ENCODE measurements at regions not wholly inside any gene's neighbourhood (a gene's known extent, or its start where the extent isn't known, plus 50 kb on each side); places are given as distances from the start of the nearest gene placed in this dataset.

DNA sequence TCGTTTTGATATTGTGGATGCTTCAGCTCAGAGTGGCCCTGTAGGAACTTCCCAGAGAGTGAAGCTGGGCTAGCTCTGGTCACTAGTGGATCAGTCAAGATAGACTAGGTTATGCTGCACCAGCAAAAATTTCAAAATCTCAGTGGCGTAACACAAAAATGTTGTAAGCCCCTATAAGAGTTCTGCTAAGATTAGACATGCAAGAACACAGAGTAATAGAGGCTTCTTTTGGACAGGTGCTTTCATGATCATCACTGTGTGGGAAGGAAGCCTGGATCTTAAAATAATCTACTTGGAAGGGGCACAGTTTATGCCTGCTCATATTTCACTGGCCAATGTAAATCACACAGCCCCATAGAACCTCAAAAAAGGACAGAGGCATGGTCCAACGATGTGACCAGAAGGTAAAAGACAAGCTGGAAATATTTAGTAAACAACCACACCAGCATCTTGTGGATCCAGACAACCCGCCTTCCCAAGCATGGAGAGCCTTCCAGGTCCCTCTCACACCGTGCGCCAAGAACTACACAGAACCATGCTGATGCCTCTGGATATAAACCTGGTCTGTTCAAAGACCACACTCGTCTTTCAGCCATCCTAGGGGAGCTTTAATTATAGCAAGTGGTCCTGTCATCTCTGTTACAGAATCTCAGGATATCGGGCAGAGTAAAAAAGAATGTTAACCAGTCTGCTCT is 554.3 kb downstream of the EPHB1 start:
- no peaks in the 10 kb centered on the region for H3K9me3 ChIP-seq (ENCODE audit: insufficient read depth, low read length, severe bottlenecking)
- no peaks in the 10 kb centered on the region for H3K79me2 ChIP-seq (ENCODE audit: insufficient read depth, low read length)
- H3K27ac ChIP-seq (ENCODE audit: low read length) = no peak overlapping the region
- TF ChIP-seq, protein P1, sequence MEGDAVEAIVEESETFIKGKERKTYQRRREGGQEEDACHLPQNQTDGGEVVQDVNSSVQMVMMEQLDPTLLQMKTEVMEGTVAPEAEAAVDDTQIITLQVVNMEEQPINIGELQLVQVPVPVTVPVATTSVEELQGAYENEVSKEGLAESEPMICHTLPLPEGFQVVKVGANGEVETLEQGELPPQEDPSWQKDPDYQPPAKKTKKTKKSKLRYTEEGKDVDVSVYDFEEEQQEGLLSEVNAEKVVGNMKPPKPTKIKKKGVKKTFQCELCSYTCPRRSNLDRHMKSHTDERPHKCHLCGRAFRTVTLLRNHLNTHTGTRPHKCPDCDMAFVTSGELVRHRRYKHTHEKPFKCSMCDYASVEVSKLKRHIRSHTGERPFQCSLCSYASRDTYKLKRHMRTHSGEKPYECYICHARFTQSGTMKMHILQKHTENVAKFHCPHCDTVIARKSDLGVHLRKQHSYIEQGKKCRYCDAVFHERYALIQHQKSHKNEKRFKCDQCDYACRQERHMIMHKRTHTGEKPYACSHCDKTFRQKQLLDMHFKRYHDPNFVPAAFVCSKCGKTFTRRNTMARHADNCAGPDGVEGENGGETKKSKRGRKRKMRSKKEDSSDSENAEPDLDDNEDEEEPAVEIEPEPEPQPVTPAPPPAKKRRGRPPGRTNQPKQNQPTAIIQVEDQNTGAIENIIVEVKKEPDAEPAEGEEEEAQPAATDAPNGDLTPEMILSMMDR (IDR thresholded peaks at IDR 0.05; ENCODE audit: borderline replicate concordance, extremely low read depth, low read length, poor library complexity, severe bottlenecking) = no peak
- TF ChIP-seq EZH2 (IDR thresholded peaks at IDR 0.05; ENCODE audit: borderline replicate concordance, low read depth, low read length, severe bottlenecking) = no peak
- ATAC-seq (ENCODE audit: insufficient read depth, low read depth) = no peak
- DNase-seq = no peak
- H2AFZ ChIP-seq (ENCODE audit: low read depth, low read length) = no peak overlapping the region
- no peak overlapping the region for H3K4me3 ChIP-seq (ENCODE audit: low read depth in 1 of 2, low read length in 2 of 2)
- no peak overlapping the region for H3K4me2 ChIP-seq (ENCODE audit: insufficient read depth, low read length)
- no peak overlapping the region for H3K9ac ChIP-seq (ENCODE audit: low read depth, low read length)
- H4K20me1 ChIP-seq (ENCODE audit: insufficient read depth, low read length) = no peaks in the 10 kb centered on the region
- H3K27me3 ChIP-seq (ENCODE audit: insufficient read depth, low read length, poor library complexity) = no peaks in the 10 kb centered on the region
- H3K4me1 ChIP-seq (ENCODE audit: insufficient read depth, low read length) = no peaks in the 10 kb centered on the region
- no peaks in the 10 kb centered on the region for H3K36me3 ChIP-seq (ENCODE audit: insufficient read depth, low read length)

DNA sequence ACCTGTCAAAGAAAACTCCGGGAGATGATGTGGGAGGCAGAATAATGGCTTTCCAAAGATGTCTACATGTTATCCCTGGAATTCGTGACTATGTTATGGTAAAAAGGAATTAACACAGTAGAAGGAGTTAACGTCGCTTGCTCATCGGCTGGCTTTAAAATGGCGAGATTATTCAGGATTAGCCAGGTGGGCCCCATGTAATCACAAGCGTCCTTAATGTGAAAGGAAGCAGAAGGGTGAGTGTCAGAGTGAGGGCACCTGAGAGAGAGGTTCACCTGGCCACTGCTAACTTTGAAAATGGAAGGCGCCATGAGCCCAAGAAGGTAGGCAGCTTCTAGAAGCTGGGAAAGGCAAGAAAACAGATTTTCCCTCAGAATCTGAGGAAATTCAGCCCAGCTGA is 557.2 kb downstream of the EPHB1 start:
- H3K79me2 ChIP-seq (ENCODE audit: insufficient read depth, low read length) = no peaks in the 10 kb centered on the region
- H3K4me3 ChIP-seq (ENCODE audit: low read depth in 1 of 2, low read length in 2 of 2) = no peak overlapping the region
- no peaks in the 10 kb centered on the region for H4K20me1 ChIP-seq (ENCODE audit: insufficient read depth, low read length)
- no peak for TF ChIP-seq EZH2 (IDR thresholded peaks at IDR 0.05; ENCODE audit: borderline replicate concordance, low read depth, low read length, severe bottlenecking)
- TF ChIP-seq, protein P1 (IDR thresholded peaks at IDR 0.05; ENCODE audit: borderline replicate concordance, extremely low read depth, low read length, poor library complexity, severe bottlenecking) = no peak
- no peaks in the 10 kb centered on the region for H3K27me3 ChIP-seq (ENCODE audit: insufficient read depth, low read length, poor library complexity)
- H3K27ac ChIP-seq (ENCODE audit: low read length) = no peak overlapping the region
- DNase-seq (no peak), ATAC-seq (ENCODE audit: insufficient read depth, low read depth) (no peak)
- H3K36me3 ChIP-seq (ENCODE audit: insufficient read depth, low read length) = no peaks in the 10 kb centered on the region
- no peaks in the 10 kb centered on the region for H3K4me1 ChIP-seq (ENCODE audit: insufficient read depth, low read length)
- H3K4me2 ChIP-seq (ENCODE audit: insufficient read depth, low read length) = no peak overlapping the region
- H3K9me3 ChIP-seq (ENCODE audit: insufficient read depth, low read length, severe bottlenecking) = no peaks in the 10 kb centered on the region
- no peak overlapping the region for H3K9ac ChIP-seq (ENCODE audit: low read depth, low read length)
- no peak overlapping the region for H2AFZ ChIP-seq (ENCODE audit: low read depth, low read length)

DNA sequence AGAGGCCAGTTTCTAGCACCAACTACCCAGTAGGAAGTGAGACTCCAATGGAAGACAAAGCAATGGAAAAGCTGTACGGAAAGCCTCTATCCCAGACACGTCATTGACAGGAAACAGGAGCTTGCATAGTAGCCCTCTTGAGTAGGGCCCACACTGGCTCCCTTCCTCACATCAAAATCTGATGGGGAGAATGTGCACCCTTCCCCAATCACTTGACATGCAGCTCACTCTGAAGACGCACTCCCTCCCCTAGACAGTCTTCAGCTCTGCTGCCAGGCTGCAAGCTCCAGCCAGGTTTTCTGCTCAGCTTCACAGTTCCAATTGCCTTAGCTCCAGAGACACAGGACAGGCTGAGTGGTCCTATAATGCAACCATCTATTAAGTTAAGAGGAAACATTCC is 567.8 kb downstream of the EPHB1 start:
- H3K9ac ChIP-seq (ENCODE audit: low read depth, low read length) = no peak overlapping the region
- no peak overlapping the region for H3K4me2 ChIP-seq (ENCODE audit: insufficient read depth, low read length)
- no peaks in the 10 kb centered on the region for H4K20me1 ChIP-seq (ENCODE audit: insufficient read depth, low read length)
- no peak overlapping the region for H3K4me3 ChIP-seq (ENCODE audit: low read depth in 1 of 2, low read length in 2 of 2)
- no peaks in the 10 kb centered on the region for H3K79me2 ChIP-seq (ENCODE audit: insufficient read depth, low read length)
- H3K9me3 ChIP-seq (ENCODE audit: insufficient read depth, low read length, severe bottlenecking) = no peaks in the 10 kb centered on the region
- no peak for DNase-seq
- H3K36me3 ChIP-seq (ENCODE audit: insufficient read depth, low read length) = no peaks in the 10 kb centered on the region
- H2AFZ ChIP-seq (ENCODE audit: low read depth, low read length) = no peak overlapping the region
- peaks cover 5% of the 10 kb centered on the region for H3K27me3 ChIP-seq (ENCODE audit: insufficient read depth, low read length, poor library complexity)
- ATAC-seq (ENCODE audit: insufficient read depth, low read depth) = no peak
- no peak overlapping the region for H3K27ac ChIP-seq (ENCODE audit: low read length)
- TF ChIP-seq, protein P1 (IDR thresholded peaks at IDR 0.05; ENCODE audit: borderline replicate concordance, extremely low read depth, low read length, poor library complexity, severe bottlenecking) = no peak
- no peak for TF ChIP-seq EZH2 (IDR thresholded peaks at IDR 0.05; ENCODE audit: borderline replicate concordance, low read depth, low read length, severe bottlenecking)
- H3K4me1 ChIP-seq (ENCODE audit: insufficient read depth, low read length) = no peaks in the 10 kb centered on the region

All from DND-41 (cell line).